Keratinocyte (primary cell): ENCODE measurements at regions not wholly inside any gene's neighbourhood (a gene's known extent, or its start where the extent isn't known, plus 50 kb on each side); places are given as distances from the start of the nearest gene placed in this dataset.
"Not testable (repeated sequence)": the region's sequence is repeated elsewhere in the genome, so short reads cannot be mapped to it uniquely, and the experiment has no call there.

Experiments
- DNase-seq: peaks from one replicate; pipeline ENCODE4 v3.0.0-alpha.2; 2011; ENCODE audit warnings: low read depth, missing footprints, low spot score
- FAIRE-seq: peaks from 2 replicates; lab custom pipeline; 2011; peaks lifted over from hg19 to GRCh38; lab: Jason Lieb, UNC
- H2AFZ ChIP-seq: 2 replicates; pipeline ENCODE4 v1.6.0; 2012; ENCODE audit warnings: low read length, control low read depth, inconsistent platforms; ENCODE audit not compliant: control insufficient read depth
- H3K27ac ChIP-seq: 2 replicates; pipeline ENCODE4 v1.5.1; 2011; ENCODE audit warnings: low read length; ENCODE audit not compliant: control insufficient read depth, insufficient read depth
- H3K27me3 ChIP-seq: 3 replicates; pipeline ENCODE4 v1.6.0; 2011; ENCODE audit warnings: low read length; ENCODE audit not compliant: control insufficient read depth, insufficient read depth; ENCODE audit errors: extremely low read depth
- H3K36me3 ChIP-seq, 2 experiments: 2 replicates in 1 of 2; 3 replicates in 1 of 2; pipeline ENCODE4 v1.5.1; 2011; ENCODE audit warnings: low read length in 2 of 2, mild to moderate bottlenecking in 1 of 2; ENCODE audit not compliant: control insufficient read depth in 2 of 2, insufficient read depth in 2 of 2; ENCODE audit errors: extremely low read depth in 1 of 2
- H3K4me1 ChIP-seq: 3 replicates; pipeline ENCODE4 v1.5.1; 2011; ENCODE audit warnings: low read length; ENCODE audit not compliant: control insufficient read depth, insufficient read depth; ENCODE audit errors: extremely low read depth
- H3K4me2 ChIP-seq: 3 replicates; pipeline ENCODE4 v1.6.0; 2011; ENCODE audit warnings: low read depth, low read length; ENCODE audit not compliant: control insufficient read depth, insufficient read depth; ENCODE audit errors: extremely low read depth
- H3K4me3 ChIP-seq, 3 experiments: fragments of 200-600 bp in 1 of 3; sonication (generic) in 1 of 3; 2 replicates in 2 of 3; 3 replicates in 1 of 3; pipeline ENCODE4 v1.5.1; 2011 to 2016; ENCODE audit warnings: low read length in 3 of 3, mild to moderate bottlenecking in 3 of 3, control low read depth in 2 of 3, inconsistent platforms in 1 of 3, low read depth in 1 of 3, mixed read lengths in 1 of 3, mixed run types in 1 of 3, moderate library complexity in 1 of 3; ENCODE audit not compliant: control insufficient read depth in 2 of 3, insufficient read depth in 2 of 3; ENCODE audit errors: extremely low read depth in 1 of 3
- H3K79me2 ChIP-seq: 2 replicates; pipeline ENCODE4 v1.6.0; 2012; ENCODE audit warnings: low read length; ENCODE audit not compliant: control insufficient read depth, insufficient read depth
- H3K9ac ChIP-seq: 3 replicates; pipeline ENCODE4 v1.6.0; 2011; ENCODE audit warnings: low read length; ENCODE audit not compliant: control insufficient read depth, insufficient read depth; ENCODE audit errors: extremely low read depth
- H3K9me1 ChIP-seq: 3 replicates; pipeline ENCODE4 v1.6.0; 2011; ENCODE audit warnings: low read length; ENCODE audit not compliant: control insufficient read depth, insufficient read depth; ENCODE audit errors: extremely low read depth
- H3K9me3 ChIP-seq: 2 replicates; pipeline ENCODE4 v1.5.1; 2012; ENCODE audit warnings: low read depth, low read length; ENCODE audit not compliant: control insufficient read depth
- H4K20me1 ChIP-seq: 3 replicates; pipeline ENCODE4 v1.6.0; 2011; ENCODE audit warnings: low read length; ENCODE audit not compliant: control insufficient read depth, insufficient read depth; ENCODE audit errors: extremely low read depth
- CTCF ChIP-seq, 3 experiments: IDR thresholded peaks in 1 of 3; conservative IDR thresholded peaks in 1 of 3; optimal IDR thresholded peaks in 1 of 3; 2 replicates in 2 of 3; 3 replicates in 1 of 3; pipeline versions ENCODE3 to v1.5.1; 2011; ENCODE audit warnings: low read length in 3 of 3, mild to moderate bottlenecking in 3 of 3, moderate library complexity in 2 of 3, control low read depth in 1 of 3, inconsistent platforms in 1 of 3; ENCODE audit not compliant: insufficient read depth in 2 of 3; ENCODE audit errors: extremely low read depth in 1 of 3
- EZH2 ChIP-seq: IDR thresholded peaks from one replicate; pipeline ENCODE4 v1.6.1; 2012; ENCODE audit warnings: inconsistent platforms, mild to moderate bottlenecking, low read length, moderate library complexity
- dilution Hi-C: fragments of 300-500 bp; cut with MboI; formaldehyde crosslinking; loops from one replicate; pipeline ENCODE4 v1.7.0; 2020; ENCODE audit warnings: low sequenced_read_pairs; ENCODE audit not compliant: extremely low pct_ligation_motif_present

- Histone ChIP-seq H3K9ac (no peak overlapping the region), H2AFZ (no peak overlapping the region), H3K27me3 (no peaks in the 10 kb centered on the region), H3K4me2 (no peak overlapping the region), H3K79me2 (no peaks in the 10 kb centered on the region), H4K20me1 (no peaks in the 10 kb centered on the region), H3K4me3 (no peak overlapping the region), H3K9me1 (no peaks in the 10 kb centered on the region), H3K36me3 (no peaks in the 10 kb centered on the region), H3K4me1 (no peaks in the 10 kb centered on the region), H3K9me3 (no peaks in the 10 kb centered on the region), H3K27ac (no peak overlapping the region)
- TF ChIP-seq EZH2 (no peak), CTCF (optimal IDR thresholded peaks at IDR 0.05 in 1 of 3, IDR thresholded peaks at IDR 0.05 in 1 of 3, conservative IDR thresholded peaks at IDR 0.05 in 1 of 3; ENCODE audit: extremely low read depth in 1 of 3, insufficient read depth in 2 of 3, low read length in 3 of 3) (no peak)
- FAIRE-seq (no peak), DNase-seq (no peak)
- dilution Hi-C loops, result no loop called here
Observed at GRCh38 chr3:73144828-73145227, 83.4 kb downstream of the EBLN2 start.

GRCh38 chr3:73147479-73147878 is 86.0 kb downstream of the EBLN2 start:
- H3K4me3 ChIP-seq, DNase-seq, H3K4me1 ChIP-seq, H3K9me3 ChIP-seq, H3K36me3 ChIP-seq, H4K20me1 ChIP-seq, H3K79me2 ChIP-seq, H3K27ac ChIP-seq, H3K4me2 ChIP-seq, H2AFZ ChIP-seq, FAIRE-seq, dilution Hi-C loops, H3K9me1 ChIP-seq, H3K9ac ChIP-seq, H3K27me3 ChIP-seq: not testable (repeated sequence)

- no peak overlapping the region for H3K9ac ChIP-seq
- no peaks in the 10 kb centered on the region for H4K20me1 ChIP-seq
- DNase-seq (no peak), FAIRE-seq (no peak)
- H3K9me1 ChIP-seq, result no peaks in the 10 kb centered on the region
- no peak overlapping the region for H3K27ac ChIP-seq
- H2AFZ ChIP-seq, result no peak overlapping the region
- no peak overlapping the region for H3K4me2 ChIP-seq
- H3K4me3 ChIP-seq, result no peak overlapping the region
- H3K4me1 ChIP-seq, result no peaks in the 10 kb centered on the region
- no peaks in the 10 kb centered on the region for H3K79me2 ChIP-seq
- no peaks in the 10 kb centered on the region for H3K36me3 ChIP-seq
- dilution Hi-C loops, result no loop called here
- no peaks in the 10 kb centered on the region for H3K9me3 ChIP-seq
- H3K27me3 ChIP-seq, result no peaks in the 10 kb centered on the region
- TF ChIP-seq CTCF (optimal IDR thresholded peaks at IDR 0.05 in 1 of 3, IDR thresholded peaks at IDR 0.05 in 1 of 3, conservative IDR thresholded peaks at IDR 0.05 in 1 of 3; ENCODE audit: extremely low read depth in 1 of 3, insufficient read depth in 2 of 3, low read length in 3 of 3) (no peak), EZH2 (no peak)
Observed at GRCh38 chr3:73148206-73148605, 86.7 kb downstream of the EBLN2 start.
